ENCODE measurements at regions not wholly inside any gene's neighbourhood (a gene's known extent, or its start where the extent isn't known, plus 50 kb on each side); places are given as distances from the start of the nearest gene placed in this dataset.

DNA sequence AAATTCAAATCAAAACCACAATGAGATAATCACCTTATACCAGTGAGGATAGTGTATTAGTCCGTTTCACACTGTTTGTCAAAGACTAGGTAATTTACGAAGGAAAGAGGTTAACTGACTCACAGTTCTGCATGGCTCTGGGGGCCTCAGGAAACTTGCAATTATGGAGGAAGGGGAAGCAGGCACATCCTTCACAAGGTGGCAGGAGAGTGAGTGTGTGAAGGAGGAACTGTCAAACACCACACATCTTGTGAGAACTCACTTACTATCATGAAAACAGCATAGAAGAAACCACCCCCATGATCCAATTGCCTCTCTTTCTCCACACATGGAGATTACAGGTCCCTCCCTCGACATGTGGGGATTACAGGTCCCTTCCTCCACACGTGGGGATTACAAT lies 54.7 kb upstream of the TRPC5 start:
- TF ChIP-seq, protein P1, sequence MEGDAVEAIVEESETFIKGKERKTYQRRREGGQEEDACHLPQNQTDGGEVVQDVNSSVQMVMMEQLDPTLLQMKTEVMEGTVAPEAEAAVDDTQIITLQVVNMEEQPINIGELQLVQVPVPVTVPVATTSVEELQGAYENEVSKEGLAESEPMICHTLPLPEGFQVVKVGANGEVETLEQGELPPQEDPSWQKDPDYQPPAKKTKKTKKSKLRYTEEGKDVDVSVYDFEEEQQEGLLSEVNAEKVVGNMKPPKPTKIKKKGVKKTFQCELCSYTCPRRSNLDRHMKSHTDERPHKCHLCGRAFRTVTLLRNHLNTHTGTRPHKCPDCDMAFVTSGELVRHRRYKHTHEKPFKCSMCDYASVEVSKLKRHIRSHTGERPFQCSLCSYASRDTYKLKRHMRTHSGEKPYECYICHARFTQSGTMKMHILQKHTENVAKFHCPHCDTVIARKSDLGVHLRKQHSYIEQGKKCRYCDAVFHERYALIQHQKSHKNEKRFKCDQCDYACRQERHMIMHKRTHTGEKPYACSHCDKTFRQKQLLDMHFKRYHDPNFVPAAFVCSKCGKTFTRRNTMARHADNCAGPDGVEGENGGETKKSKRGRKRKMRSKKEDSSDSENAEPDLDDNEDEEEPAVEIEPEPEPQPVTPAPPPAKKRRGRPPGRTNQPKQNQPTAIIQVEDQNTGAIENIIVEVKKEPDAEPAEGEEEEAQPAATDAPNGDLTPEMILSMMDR (conservative IDR thresholded peaks at IDR 0.05 in 1 of 2, IDR thresholded peaks at IDR 0.05 in 1 of 2; ENCODE audit: low read depth in 1 of 2, low read length in 2 of 2) = no peak
- no peak for TF ChIP-seq EZH2 (IDR thresholded peaks at IDR 0.05; ENCODE audit: low read length, missing control alignments)

Measured in fibroblast of lung (primary cell).